Activated T-cell treated with anti-CD3 and anti-CD28 coated beads, Interleukin-2, amount 50 U/mL, for 1 hour (primary cell): ENCODE measurements at regions not wholly inside any gene's neighbourhood (a gene's known extent, or its start where the extent isn't known, plus 50 kb on each side); places are given as distances from the start of the nearest gene placed in this dataset.
"Not testable (repeated sequence)": the region's sequence is repeated elsewhere in the genome, so short reads cannot be mapped to it uniquely, and the experiment has no call there.

Experiments used
- DNase-seq: peaks from one replicate; pipeline ENCODE4 v3.0.0-alpha.2; 2020

- no peak for DNase-seq
Measured at GRCh38 chr12:13924286-13924685, 57.1 kb downstream of the GRIN2B start.

DNA sequence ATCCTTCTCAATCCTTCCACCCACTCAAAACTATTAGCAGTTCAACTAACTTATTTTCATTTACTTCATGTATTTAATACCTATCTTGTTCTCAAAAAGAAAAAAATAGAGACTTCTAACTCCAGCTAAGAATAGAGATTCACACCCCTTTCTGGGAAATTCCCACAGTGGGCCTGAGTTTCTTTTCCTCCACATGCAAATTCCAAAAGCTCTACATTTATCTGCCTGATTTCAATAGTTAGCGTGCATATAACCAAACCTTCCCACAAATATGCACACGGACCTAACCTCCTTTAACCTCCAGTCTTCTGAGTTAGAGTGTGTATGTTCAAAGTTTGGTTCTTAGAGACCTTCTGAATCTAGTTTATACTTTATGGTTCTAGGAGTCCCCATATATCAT, 62.5 kb downstream of the GRIN2B start:
- no peak for DNase-seq

DNA sequence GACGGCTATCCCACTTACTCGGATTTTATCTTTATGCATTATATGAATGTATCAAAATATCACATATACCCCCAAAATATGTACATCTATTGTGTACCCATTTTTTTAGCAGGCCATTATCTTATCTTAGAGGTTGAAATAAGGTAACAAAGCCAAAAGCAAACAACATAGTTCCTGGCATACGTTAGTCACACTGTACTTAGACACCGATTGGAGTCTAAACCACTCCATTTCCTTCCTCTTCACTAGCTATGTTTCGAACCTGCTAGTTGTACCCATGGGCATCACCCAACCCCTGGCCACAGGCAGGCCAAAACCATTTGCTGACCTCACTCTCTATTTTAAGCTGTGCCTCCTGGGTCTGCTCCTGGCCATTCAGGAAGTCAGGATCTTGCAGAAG, 66.3 kb downstream of the GRIN2B start:
- no peak for DNase-seq

GRCh38 chr12:13913371-13913770, 68.0 kb downstream of the GRIN2B start:
- no peak for DNase-seq

DNA sequence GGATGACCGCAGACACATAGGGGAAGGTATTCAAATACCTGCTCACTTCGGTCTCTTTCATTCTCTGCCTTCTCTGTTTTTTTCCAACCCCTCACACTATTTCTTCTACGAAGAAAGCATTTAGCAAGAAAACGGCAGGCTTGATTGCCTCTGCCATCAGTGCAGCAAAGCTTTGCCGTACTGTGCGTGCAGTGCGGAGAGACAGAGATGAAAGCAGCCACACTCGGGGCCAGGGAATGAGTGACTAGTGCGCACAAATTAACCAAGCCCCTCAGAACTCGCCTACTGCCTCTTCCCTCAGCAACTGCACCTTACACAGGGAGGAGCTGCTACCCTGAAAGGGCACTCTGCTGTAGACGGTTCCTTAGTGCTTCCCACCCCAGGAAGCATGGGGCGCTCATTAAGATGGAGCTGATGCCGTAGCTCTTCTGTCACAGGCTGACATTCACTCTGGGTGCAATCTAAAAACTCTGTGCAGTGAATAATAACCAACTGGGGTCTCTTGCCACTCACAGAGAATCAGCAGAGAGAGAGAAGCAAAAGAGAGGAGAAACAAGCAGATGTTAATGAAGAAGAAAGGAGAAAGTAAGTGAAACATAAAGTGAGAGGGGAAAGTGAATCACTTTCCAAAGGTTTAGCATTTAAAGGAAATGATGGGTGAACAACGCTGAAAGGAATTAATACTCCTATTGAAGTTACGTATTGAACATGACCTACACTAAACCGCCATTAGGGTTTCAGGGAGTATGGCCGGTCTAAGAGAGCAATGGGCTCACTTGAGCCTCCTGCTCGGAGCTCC, 69.4 kb downstream of the GRIN2B start:
- DNase-seq: no peak

DNA sequence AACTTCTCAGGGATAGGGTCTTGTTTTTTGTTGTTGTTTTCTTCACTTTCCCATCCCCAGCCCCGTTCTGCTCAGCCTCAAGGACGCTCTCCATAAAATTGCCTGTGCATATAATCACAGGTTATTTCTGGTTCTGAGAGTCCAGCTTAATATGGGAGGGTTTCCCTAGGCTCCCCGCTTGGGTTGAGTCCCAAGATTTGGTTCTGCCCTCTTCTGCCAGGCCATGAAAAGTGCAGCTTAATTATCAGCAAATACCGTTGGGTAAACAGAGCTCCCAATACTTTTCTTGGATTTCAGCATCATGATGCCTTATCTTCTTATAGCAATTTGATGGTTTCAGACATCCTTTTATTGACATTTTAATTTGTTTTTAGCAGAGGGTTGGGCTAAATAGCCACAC, 75.6 kb downstream of the GRIN2B start:
- no peak for DNase-seq

DNA sequence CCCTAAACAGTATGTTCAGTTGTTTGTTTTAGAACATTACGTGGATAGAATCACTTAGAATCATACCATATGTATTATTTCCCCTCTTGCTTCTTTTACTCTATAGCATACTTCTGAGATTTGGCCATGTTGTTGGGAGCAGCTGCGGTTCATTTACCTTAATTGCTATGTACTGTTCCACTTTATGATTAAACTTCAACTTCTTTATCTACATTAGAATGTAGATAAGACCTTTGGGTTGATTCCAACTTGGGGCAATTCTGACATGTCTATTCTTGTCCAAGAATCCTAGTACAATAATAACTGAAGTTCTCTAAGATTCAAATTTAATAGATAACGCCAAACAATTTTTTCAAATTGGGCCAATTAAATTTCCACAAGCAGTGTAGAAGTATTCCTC, 80.7 kb downstream of the GRIN2B start:
- DNase-seq: no peak

GRCh38 chr12:13898387-13898786, 83.0 kb downstream of the GRIN2B start:
- DNase-seq: not testable (repeated sequence)

- no peak for DNase-seq
Measured at GRCh38 chr12:13897811-13898210, 83.6 kb downstream of the GRIN2B start.

- DNase-seq: no peak
Measured at GRCh38 chr12:13896063-13896626, 85.3 kb downstream of the GRIN2B start.

GRCh38 chr12:13891902-13892301, 89.5 kb downstream of the GRIN2B start:
- no peak for DNase-seq

- DNase-seq: no peak
Measured at GRCh38 chr12:13890943-13891342, 90.5 kb downstream of the GRIN2B start.

DNA sequence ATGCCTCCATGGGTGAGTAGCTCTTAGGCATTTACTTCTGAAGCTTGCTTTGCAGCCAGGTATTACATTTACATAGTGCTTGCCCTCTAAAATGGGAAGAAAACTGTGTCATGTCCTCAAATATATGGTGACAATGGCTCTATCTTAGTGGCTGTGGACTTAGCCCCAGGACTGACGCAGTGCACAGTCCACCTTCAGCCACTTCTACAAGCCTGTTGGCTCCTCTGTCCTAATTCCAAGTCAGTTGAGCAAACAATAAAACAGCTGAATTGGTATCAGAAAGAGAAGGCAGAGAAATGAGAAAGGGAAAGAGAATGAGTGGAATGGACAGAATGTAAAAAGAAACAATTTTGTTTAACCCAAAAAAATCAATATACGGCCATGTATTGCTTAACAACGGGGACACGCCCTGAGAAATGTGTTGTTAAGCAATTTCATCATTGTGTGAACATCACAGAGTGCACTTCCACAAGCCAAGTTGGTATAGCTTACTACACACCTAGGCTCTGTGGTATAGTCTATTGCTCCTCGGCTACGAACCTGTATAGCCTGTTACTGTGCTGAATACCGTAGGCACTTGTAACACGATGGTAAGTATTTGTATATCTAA, 93.5 kb downstream of the GRIN2B start:
- no peak for DNase-seq

GRCh38 chr12:13882176-13882575, 99.2 kb downstream of the GRIN2B start:
- no peak for DNase-seq

- no peak for DNase-seq
Measured at GRCh38 chr12:13880613-13881012, 100.8 kb downstream of the GRIN2B start.

GRCh38 chr12:13875744-13876143, 105.7 kb downstream of the GRIN2B start:
- DNase-seq: no peak

GRCh38 chr12:13870255-13870654, 111.1 kb downstream of the GRIN2B start:
- no peak for DNase-seq

GRCh38 chr12:13864081-13864673, 117.2 kb downstream of the GRIN2B start:
- peak; percentile 41 for DNase-seq

DNA sequence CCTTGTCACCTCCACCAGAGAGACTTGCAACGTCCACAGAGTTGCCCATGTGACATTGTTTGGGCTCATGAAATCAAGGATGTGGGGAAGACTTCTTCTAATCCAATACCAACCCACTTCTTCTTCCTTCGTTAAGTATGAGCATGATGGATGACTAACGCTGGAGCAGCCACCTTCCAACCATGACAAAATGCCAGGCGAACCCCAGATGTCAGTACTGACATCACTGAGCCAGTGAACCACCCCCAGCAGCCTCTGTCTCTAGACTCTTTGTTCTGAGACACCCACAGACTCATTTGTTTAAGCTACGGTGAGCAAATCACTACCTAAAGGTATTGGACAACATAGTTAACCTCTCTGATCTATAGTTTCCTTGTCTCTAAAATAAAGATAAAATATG, 123.7 kb downstream of the GRIN2B start:
- DNase-seq: no peak

DNA sequence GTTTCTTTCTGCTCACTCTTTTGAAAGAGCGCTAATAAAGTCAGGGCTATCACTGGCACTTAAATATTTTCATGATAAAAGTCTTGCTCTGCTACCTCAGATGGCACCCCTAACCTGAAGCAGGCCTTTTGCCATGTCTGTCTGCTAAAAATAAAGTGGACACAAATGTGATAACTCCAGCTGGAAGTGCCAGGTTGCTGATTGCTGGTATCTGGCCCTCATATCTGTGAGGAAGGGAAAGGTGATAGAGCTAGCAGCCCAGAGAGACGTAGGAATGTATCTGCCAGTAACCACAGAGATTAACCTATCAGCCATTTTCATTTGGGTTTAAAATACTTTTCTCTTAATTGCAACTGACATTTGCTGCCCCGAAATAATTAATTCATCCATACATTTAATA, 127.9 kb downstream of the GRIN2B start:
- DNase-seq: no peak

GRCh38 chr12:13851828-13852227, 129.6 kb downstream of the GRIN2B start:
- no peak for DNase-seq

DNA sequence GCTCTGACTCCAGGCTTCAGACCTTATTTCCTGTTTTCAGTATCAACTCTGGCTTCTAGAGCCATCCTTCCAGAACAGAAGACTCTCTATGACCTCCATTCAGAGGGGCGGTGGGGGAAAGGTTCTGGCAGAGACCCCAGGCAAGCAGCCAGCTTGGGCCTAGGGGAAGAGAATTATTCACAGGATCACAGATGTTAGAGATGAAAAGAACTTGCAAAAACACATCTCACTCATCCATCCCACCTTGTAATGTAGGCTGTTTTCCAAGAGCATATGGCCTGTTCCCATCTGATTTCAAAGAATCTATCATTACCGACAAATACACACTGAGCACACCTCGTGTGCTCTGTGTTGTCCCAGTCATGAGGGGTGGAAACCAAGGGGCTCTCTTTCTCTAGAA, 131.9 kb downstream of the GRIN2B start:
- no peak for DNase-seq

- DNase-seq: no peak
Measured at GRCh38 chr12:13843841-13844240, 137.6 kb downstream of the GRIN2B start.

DNA sequence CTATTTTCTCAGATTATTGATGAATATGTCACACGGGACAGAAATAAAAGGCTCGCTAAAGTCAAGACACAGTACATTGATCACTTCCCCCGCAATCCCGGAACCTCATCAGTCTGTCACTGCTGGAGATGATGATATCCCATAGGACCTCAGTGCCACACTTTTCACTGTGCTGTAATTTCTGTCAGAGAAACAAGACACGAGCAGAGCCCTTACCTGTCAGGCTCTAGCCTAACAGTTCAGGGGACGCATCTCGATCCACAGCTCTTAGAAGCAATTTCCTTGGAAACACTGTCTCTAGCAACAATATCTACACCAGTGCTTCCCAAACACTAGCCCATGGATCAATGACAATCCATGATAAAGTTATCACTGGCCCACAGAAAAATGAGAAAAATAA, 140.0 kb downstream of the GRIN2B start:
- no peak for DNase-seq
